Right ventricle myocardium inferior (tissue), 1 donor: ENCODE measurements at regions not wholly inside any gene's neighbourhood (a gene's known extent, or its start where the extent isn't known, plus 50 kb on each side); places are given as distances from the start of the nearest gene placed in this dataset.

Experiments
- ATAC-seq: fragments of 200-7000 bp; cut with Tn5 transposase; one replicate; pipeline ENCODE4 v1.9.1; 2020; ENCODE audit warnings: mild to moderate bottlenecking, moderate library complexity
- DNase-seq: peaks from one replicate; pipeline ENCODE4 v3.0.0; 2021; ENCODE audit errors: missing footprints
- intact Hi-C: fragments of 100-400 bp; cut with DNase I; formaldehyde crosslinking; loops from one replicate; pipeline ENCODE4 v1.11.0; 2022
- donor health status: DM: no; HTN: yes; CAD: no; lungs with severe emphysema.

DNA sequence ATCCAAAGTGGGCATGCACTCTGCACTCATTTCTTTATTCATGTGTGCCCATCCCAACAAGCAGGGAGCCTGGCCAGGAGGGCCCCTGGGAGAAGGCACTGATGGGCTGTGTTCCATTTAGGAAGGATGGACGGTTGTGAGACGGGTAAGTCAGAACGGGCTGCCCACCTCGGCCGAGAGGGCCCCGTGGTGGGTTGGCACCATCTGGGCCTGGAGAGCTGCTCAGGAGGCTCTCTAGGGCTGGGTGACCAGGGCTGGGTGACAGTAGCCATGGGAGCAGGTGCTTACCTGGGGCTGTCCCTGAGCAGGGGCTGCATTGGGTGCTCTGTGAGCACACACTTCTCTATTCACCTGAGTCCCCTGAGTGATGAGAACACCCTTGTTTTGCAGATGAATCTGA lies 129.3 kb upstream of the B3GAT1 start:
- ATAC-seq (no peak), DNase-seq (no peak)
- intact Hi-C loops = no loop called here

GRCh38 chr11:134539285-134539684 lies 127.2 kb upstream of the B3GAT1 start:
- ATAC-seq (no peak), DNase-seq (no peak)
- intact Hi-C loops = no loop called here

DNA sequence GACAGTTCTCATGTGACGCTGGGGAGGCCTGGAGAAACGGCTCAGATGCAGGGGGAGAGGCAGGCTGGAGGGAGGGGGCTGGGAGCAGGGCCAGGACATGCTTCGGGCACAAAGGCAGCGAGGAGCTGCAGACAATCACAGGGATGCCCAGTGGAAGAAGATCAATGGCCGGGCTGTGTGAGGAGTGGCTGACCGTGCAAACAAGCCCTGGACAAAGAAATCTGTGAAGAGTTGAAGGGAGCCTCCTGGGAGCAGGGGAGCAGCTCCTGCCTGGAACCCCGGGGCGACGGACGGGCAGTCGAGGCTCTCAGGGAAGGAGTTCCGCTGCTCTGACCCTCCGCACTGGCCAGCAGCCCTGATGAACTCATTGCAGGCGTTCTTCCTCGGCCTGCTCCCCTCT lies 126.7 kb upstream of the B3GAT1 start:
- no peak for DNase-seq
- no peak for ATAC-seq
- intact Hi-C loops = no loop called here

- ATAC-seq = no peak
- no peak for DNase-seq
- intact Hi-C loops = no loop called here
Observed at GRCh38 chr11:134537941-134538340, 125.9 kb upstream of the B3GAT1 start.

- ATAC-seq (no peak), DNase-seq (no peak)
- intact Hi-C loops = no loop called here
Observed at GRCh38 chr11:134537296-134537695, 125.3 kb upstream of the B3GAT1 start.

- DNase-seq = no peak
Observed at GRCh38 chr11:134536677-134537076, 124.6 kb upstream of the B3GAT1 start.

GRCh38 chr11:134536219-134536618 lies 124.2 kb upstream of the B3GAT1 start:
- intact Hi-C loops = no loop called here
- DNase-seq = no peak
- ATAC-seq = no peak

More at GRCh38 chr11:134536677-134537076, 124.6 kb upstream of the B3GAT1 start:
- intact Hi-C loops = no loop called here
- ATAC-seq = no peak

GRCh38 chr11:134535029-134536025 lies 123.3 kb upstream of the B3GAT1 start:
- no peak for DNase-seq
- intact Hi-C loops = no loop called here
- ATAC-seq = no peak

GRCh38 chr11:134533511-134533910 lies 121.5 kb upstream of the B3GAT1 start:
- ATAC-seq = no peak
- intact Hi-C loops = no loop called here
- DNase-seq = no peak

- no peak for ATAC-seq
- intact Hi-C loops = no loop called here
- no peak for DNase-seq
Observed at GRCh38 chr11:134532921-134533421, 120.9 kb upstream of the B3GAT1 start.

- intact Hi-C loops = no loop called here
- no peak for DNase-seq
- no peak for ATAC-seq
Observed at GRCh38 chr11:134532131-134532920, 120.3 kb upstream of the B3GAT1 start.

- ATAC-seq (peak; percentile 63), DNase-seq (no peak)
- intact Hi-C loops = no loop called here
Observed at GRCh38 chr11:134531327-134532130, 119.5 kb upstream of the B3GAT1 start.

DNA sequence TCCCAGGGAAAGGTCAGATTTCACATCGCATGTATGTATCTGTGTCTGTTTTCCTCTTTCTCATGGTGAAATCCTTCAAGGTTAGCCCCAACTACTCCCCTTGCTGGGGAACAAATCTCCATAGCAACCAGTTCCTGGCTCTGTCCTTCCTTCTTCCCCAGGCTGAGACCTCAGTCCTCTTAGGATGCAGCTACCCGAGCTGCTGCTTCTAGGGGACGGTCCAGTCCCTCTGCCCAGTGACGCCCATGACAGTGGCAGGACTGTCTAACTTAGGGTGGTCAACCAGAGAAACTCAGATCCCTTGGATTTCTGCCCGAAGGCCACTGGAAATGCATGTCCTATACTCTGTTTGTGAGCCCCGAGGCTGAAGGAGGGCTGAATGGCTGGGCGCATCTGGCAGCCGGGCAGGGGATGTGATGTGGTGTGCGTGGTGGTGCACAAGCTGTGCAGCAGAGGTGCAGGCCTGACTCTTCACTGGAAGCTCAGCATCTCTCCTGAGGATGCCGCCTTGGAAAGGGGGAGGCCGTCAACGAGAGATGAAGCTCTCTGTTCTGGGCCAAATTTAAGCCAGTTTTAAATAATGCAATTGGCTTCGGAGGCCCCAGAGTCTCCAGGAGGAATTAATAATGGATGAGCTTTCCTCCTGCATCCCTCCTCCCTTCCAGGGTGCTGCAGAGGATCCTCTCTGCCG lies 118.7 kb upstream of the B3GAT1 start:
- ATAC-seq (no peak), DNase-seq (no peak)
- intact Hi-C loops = no loop called here

DNA sequence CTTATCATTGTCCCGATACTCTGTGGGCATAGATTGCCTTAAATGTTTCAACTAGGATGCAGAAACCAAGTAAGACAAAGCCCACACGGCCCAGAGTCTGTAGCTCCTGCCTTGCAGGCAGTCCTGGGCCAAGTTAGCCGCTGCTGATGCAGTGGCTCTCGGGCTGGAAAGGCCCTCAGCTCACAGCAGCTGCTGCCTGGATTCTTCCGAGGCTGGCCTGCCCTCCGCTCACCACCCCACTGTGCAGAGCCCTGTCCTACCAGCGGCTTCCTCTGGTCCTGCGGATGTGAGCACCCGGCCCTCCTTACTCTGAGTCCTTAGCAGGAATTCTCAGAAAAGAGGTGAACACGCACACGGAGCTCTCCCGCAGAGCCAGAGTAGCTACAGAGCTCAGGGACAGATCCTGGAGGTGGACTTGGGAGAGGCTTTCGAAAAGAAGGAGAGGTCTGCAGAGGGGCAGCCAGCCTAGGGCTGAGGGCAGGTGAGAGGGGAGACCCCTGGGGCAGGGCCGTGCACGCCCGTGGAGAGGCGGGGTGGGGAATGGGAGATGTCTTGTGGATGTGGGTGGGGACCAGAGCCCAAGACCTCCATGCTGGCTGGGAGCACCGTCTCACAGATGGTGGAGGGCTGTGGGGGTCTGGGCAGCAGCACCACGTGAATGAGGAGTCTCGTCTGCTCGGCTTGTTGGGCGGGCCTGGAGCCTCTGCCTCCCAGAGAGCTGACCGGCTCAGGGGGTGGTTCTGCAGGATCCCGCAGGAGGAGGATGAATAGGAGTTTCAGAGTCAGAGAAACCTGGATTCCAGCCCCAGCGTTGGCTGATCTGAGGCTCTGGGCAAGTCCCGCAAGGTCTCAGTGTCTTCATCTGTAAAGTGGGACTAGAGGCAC lies 117.4 kb upstream of the B3GAT1 start:
- intact Hi-C loops = no loop called here
- no peak for DNase-seq

DNA sequence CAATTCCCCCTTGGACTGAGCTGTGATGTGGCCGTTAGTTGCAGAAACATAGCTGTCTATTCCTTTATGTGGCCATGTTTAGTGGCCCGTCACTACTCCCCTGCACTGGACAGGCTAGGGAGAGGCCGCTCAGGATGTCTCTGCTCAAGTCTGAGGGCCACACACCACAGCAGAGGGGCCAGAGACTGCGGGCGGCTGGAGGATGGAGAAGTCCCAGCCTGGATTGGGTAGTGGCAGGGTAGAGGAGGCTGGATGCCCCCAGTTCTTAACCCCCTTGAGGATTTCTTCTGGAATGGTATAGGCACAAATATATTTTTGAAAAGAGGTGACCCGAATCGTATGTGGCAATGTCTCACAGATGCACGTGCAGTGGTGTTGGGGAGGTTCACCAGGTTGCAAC lies 116.4 kb upstream of the B3GAT1 start:
- ATAC-seq (no peak), DNase-seq (no peak)
- intact Hi-C loops = no loop called here

More for the DNA sequence above, 117.4 kb upstream of the B3GAT1 start:
- ATAC-seq = no peak

DNA sequence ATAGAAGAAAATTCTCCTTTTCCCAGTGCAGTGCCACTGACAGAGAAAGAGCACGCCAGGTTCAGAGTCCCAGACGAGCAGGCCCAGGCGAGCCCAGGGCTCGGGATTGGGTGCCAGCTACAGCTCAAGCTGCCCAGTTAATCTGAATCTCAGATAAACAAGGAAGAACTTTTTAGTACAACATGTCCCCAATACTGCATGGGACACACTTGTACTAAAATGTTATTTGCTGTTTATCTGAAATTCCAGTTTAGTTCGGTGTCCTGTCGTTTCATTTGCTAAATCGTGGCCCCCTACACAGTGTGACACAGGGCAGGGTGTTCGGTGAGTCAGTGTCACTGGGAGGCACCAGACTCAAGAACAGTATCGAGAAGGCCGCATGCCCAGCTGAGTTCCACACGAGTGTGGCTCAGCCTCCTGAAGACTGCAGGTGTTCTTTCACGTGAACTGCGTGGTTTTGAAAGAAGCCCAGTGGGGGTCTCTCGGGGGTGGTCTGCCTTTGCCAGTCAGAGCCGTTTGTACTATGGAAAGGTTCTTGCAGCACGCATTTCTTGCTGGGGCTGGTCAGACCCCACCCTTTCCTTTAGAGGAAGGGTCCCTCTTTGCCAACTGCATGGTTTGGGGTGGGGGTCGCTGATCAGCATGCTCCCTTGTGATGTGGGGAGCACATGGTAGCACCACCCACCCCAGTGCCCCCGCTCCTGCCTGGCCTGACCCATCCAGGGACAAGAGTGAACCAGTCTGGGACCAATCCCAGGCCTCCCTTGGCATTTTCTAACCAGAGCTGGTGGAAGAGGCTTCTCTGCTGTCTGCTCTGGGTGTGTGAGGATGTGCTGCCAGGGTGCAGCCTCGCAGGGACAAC lies 115.6 kb upstream of the B3GAT1 start:
- intact Hi-C loops = no loop called here
- ATAC-seq (no peak), DNase-seq (no peak)
